HL-60 (cell line): ENCODE measurements at regions not wholly inside any gene's neighbourhood (a gene's known extent, or its start where the extent isn't known, plus 50 kb on each side); places are given as distances from the start of the nearest gene placed in this dataset.

Experiments
- DNase-seq, 2 experiments: peaks; one replicate each; pipeline ENCODE4 v3.0.0-alpha.2; 2010 to 2020; ENCODE audit warnings: low read depth in 1 of 2, low spot score in 1 of 2
- H3K27ac ChIP-seq: fragments of 250-450 bp; sonication (Bioruptor Pico); replicated peaks from 2 replicates; pipeline ENCODE4 v1.5.1; 2020; ENCODE audit warnings: mild to moderate bottlenecking, moderate library complexity
- H3K27me3 ChIP-seq: fragments of 250-450 bp; sonication (Bioruptor Pico); 2 replicates; pipeline ENCODE4 v1.5.1; 2021; ENCODE audit warnings: mild to moderate bottlenecking, moderate library complexity; ENCODE audit not compliant: insufficient read depth, poor library complexity, severe bottlenecking
- H3K4me3 ChIP-seq: replicated peaks from 2 replicates; pipeline ENCODE4 v1.5.1; 2011; ENCODE audit warnings: mild to moderate bottlenecking, control low read depth, low read length; ENCODE audit not compliant: insufficient read depth
- CTCF ChIP-seq: IDR thresholded peaks from one replicate; pipeline ENCODE4 v1.5.1; 2011; ENCODE audit warnings: low read length, control low read depth, inconsistent platforms; ENCODE audit not compliant: insufficient read depth
- GABPA ChIP-seq: IDR thresholded peaks from 2 replicates; pipeline ENCODE4 v1.6.1; 2012; ENCODE audit warnings: low read depth
- POLR2AphosphoS5 ChIP-seq: IDR thresholded peaks from 2 replicates; pipeline ENCODE4 v1.6.1; 2012; ENCODE audit warnings: low read depth
- REST ChIP-seq: IDR thresholded peaks from 2 replicates; pipeline ENCODE4 v1.6.1; 2012; ENCODE audit warnings: low read depth; ENCODE audit not compliant: insufficient replicate concordance
- SPI1 ChIP-seq: IDR thresholded peaks from 2 replicates; pipeline ENCODE4 v1.6.1; 2012; ENCODE audit warnings: low read depth, mild to moderate bottlenecking, borderline replicate concordance

GRCh38 chr11:127622686-127623085 is 622.1 kb upstream of the KIRREL3 start:
- TF ChIP-seq GABPA (no peak), SPI1 (no peak), CTCF (no peak), POLR2AphosphoS5 (no peak), REST (no peak)
- Histone ChIP-seq H3K27me3 (no peaks in the 10 kb centered on the region), H3K27ac (no peak overlapping the region), H3K4me3 (no peak overlapping the region)
- DNase-seq = no peak

GRCh38 chr11:127620671-127621070 is 620.1 kb upstream of the KIRREL3 start:
- H3K4me3 ChIP-seq = no peak overlapping the region
- no peak for TF ChIP-seq GABPA
- no peak for TF ChIP-seq SPI1
- no peak for TF ChIP-seq CTCF
- TF ChIP-seq POLR2AphosphoS5 = no peak
- TF ChIP-seq REST = no peak
- no peaks in the 10 kb centered on the region for H3K27me3 ChIP-seq
- no peak overlapping the region for H3K27ac ChIP-seq
- no peak for DNase-seq

GRCh38 chr11:127619946-127620345 is 619.4 kb upstream of the KIRREL3 start:
- H3K27me3 ChIP-seq = no peaks in the 10 kb centered on the region
- no peak for TF ChIP-seq SPI1
- TF ChIP-seq POLR2AphosphoS5 = no peak
- no peak for TF ChIP-seq GABPA
- no peak for TF ChIP-seq REST
- TF ChIP-seq CTCF = no peak
- H3K27ac ChIP-seq = no peak overlapping the region
- H3K4me3 ChIP-seq = no peak overlapping the region
- DNase-seq = no peak
